ENCODE measurements at regions not wholly inside any gene's neighbourhood (a gene's known extent, or its start where the extent isn't known, plus 50 kb on each side); places are given as distances from the start of the nearest gene placed in this dataset.

GRCh38 chr21:18498431-18498830 is 94.8 kb upstream of the TMPRSS15 start:
- no CpG with 5 or more reads among the region's 1 CpG for WGBS (ENCODE audit: insufficient coverage)
- Histone ChIP-seq H3K4me1 (ENCODE audit: control insufficient read depth, insufficient read depth, low read length) (no peaks in the 10 kb centered on the region), H3K27ac (ENCODE audit: low read depth, low read length) (no peak overlapping the region), H3K27me3 (ENCODE audit: control insufficient read depth, insufficient read depth, low read length) (no peaks in the 10 kb centered on the region), H3K9me3 (ENCODE audit: control insufficient read depth, insufficient read depth, low read length) (no peaks in the 10 kb centered on the region), H3K36me3 (ENCODE audit: control insufficient read depth, insufficient read depth, low read length) (no peaks in the 10 kb centered on the region), H3K4me3 (ENCODE audit: low read depth, low read length) (no peak overlapping the region)
- DNase-seq (ENCODE audit: low read depth in 4 of 6, low spot score in 6 of 6) = no peak

- no peaks in the 10 kb centered on the region for H3K4me1 ChIP-seq (ENCODE audit: control insufficient read depth, insufficient read depth, low read length)
- no peaks in the 10 kb centered on the region for H3K9me3 ChIP-seq (ENCODE audit: control insufficient read depth, insufficient read depth, low read length)
- H3K4me3 ChIP-seq (ENCODE audit: low read depth, low read length) = no peak overlapping the region
- H3K27ac ChIP-seq (ENCODE audit: low read depth, low read length) = no peak overlapping the region
- H3K27me3 ChIP-seq (ENCODE audit: control insufficient read depth, insufficient read depth, low read length) = no peaks in the 10 kb centered on the region
- peak in 4 of 6 donors; percentile 30 to 90 (median 68) for DNase-seq (ENCODE audit: low read depth in 4 of 6, low spot score in 6 of 6)
- H3K36me3 ChIP-seq (ENCODE audit: control insufficient read depth, insufficient read depth, low read length) = no peaks in the 10 kb centered on the region
- WGBS (ENCODE audit: insufficient coverage) = no CpG with 5 or more reads among the region's 4 CpGs
Measured at GRCh38 chr21:18499761-18500376, 96.3 kb upstream of the TMPRSS15 start.

GRCh38 chr21:18518054-18518481 is 114.5 kb upstream of the TMPRSS15 start:
- DNase-seq (ENCODE audit: low read depth in 4 of 6, low spot score in 6 of 6) = peak in 4 of 6 donors; percentile 38 to 88 (median 62)
- Histone ChIP-seq H3K9me3 (ENCODE audit: control insufficient read depth, insufficient read depth, low read length) (no peaks in the 10 kb centered on the region), H3K27ac (ENCODE audit: low read depth, low read length) (no peak overlapping the region), H3K4me3 (ENCODE audit: low read depth, low read length) (no peak overlapping the region), H3K4me1 (ENCODE audit: control insufficient read depth, insufficient read depth, low read length) (no peaks in the 10 kb centered on the region), H3K27me3 (ENCODE audit: control insufficient read depth, insufficient read depth, low read length) (no peaks in the 10 kb centered on the region), H3K36me3 (ENCODE audit: control insufficient read depth, insufficient read depth, low read length) (no peaks in the 10 kb centered on the region)
- 52% methylated on average over 9 of the region's 11 CpGs for WGBS (ENCODE audit: insufficient coverage)

GRCh38 chr21:18521204-18521603 is 117.6 kb upstream of the TMPRSS15 start:
- Histone ChIP-seq H3K4me3 (ENCODE audit: low read depth, low read length) (no peak overlapping the region), H3K27me3 (ENCODE audit: control insufficient read depth, insufficient read depth, low read length) (no peaks in the 10 kb centered on the region), H3K4me1 (ENCODE audit: control insufficient read depth, insufficient read depth, low read length) (no peaks in the 10 kb centered on the region), H3K9me3 (ENCODE audit: control insufficient read depth, insufficient read depth, low read length) (no peaks in the 10 kb centered on the region), H3K36me3 (ENCODE audit: control insufficient read depth, insufficient read depth, low read length) (no peaks in the 10 kb centered on the region), H3K27ac (ENCODE audit: low read depth, low read length) (no peak overlapping the region)
- WGBS (ENCODE audit: insufficient coverage) = 42% methylated on average over 2 of the region's 2 CpGs
- DNase-seq (ENCODE audit: low read depth in 4 of 6, low spot score in 6 of 6) = no peak

GRCh38 chr21:18522181-18522972 is 118.8 kb upstream of the TMPRSS15 start:
- no peaks in the 10 kb centered on the region for H3K9me3 ChIP-seq (ENCODE audit: control insufficient read depth, insufficient read depth, low read length)
- H3K27ac ChIP-seq (ENCODE audit: low read depth, low read length) = no peak overlapping the region
- H3K36me3 ChIP-seq (ENCODE audit: control insufficient read depth, insufficient read depth, low read length) = no peaks in the 10 kb centered on the region
- no peak overlapping the region for H3K4me3 ChIP-seq (ENCODE audit: low read depth, low read length)
- no peaks in the 10 kb centered on the region for H3K4me1 ChIP-seq (ENCODE audit: control insufficient read depth, insufficient read depth, low read length)
- no peaks in the 10 kb centered on the region for H3K27me3 ChIP-seq (ENCODE audit: control insufficient read depth, insufficient read depth, low read length)
- 75% methylated on average over 1 of the region's 7 CpGs for WGBS (ENCODE audit: insufficient coverage)
- DNase-seq (ENCODE audit: low read depth in 4 of 6, low spot score in 6 of 6) = peak in 4 of 6 donors; percentile 42 to 94 (median 62)

- no peak for DNase-seq (ENCODE audit: low read depth in 4 of 6, low spot score in 6 of 6)
- 89% methylated on average over 4 of the region's 7 CpGs for WGBS (ENCODE audit: insufficient coverage)
- no peaks in the 10 kb centered on the region for H3K9me3 ChIP-seq (ENCODE audit: control insufficient read depth, insufficient read depth, low read length)
- H3K27ac ChIP-seq (ENCODE audit: low read depth, low read length) = no peak overlapping the region
- H3K4me3 ChIP-seq (ENCODE audit: low read depth, low read length) = no peak overlapping the region
- no peaks in the 10 kb centered on the region for H3K27me3 ChIP-seq (ENCODE audit: control insufficient read depth, insufficient read depth, low read length)
- no peaks in the 10 kb centered on the region for H3K4me1 ChIP-seq (ENCODE audit: control insufficient read depth, insufficient read depth, low read length)
- no peaks in the 10 kb centered on the region for H3K36me3 ChIP-seq (ENCODE audit: control insufficient read depth, insufficient read depth, low read length)
Measured at GRCh38 chr21:18524097-18524880, 120.7 kb upstream of the TMPRSS15 start.

- Histone ChIP-seq H3K9me3 (ENCODE audit: control insufficient read depth, insufficient read depth, low read length) (no peaks in the 10 kb centered on the region), H3K36me3 (ENCODE audit: control insufficient read depth, insufficient read depth, low read length) (no peaks in the 10 kb centered on the region), H3K4me1 (ENCODE audit: control insufficient read depth, insufficient read depth, low read length) (no peaks in the 10 kb centered on the region), H3K27ac (ENCODE audit: low read depth, low read length) (no peak overlapping the region), H3K4me3 (ENCODE audit: low read depth, low read length) (no peak overlapping the region), H3K27me3 (ENCODE audit: control insufficient read depth, insufficient read depth, low read length) (no peaks in the 10 kb centered on the region)
- 17% methylated on average over 1 of the region's 1 CpG for WGBS (ENCODE audit: insufficient coverage)
- peak in 2 of 6 donors; percentile 60 to 74 for DNase-seq (ENCODE audit: low read depth in 4 of 6, low spot score in 6 of 6)
Measured at GRCh38 chr21:18529254-18529653, 125.7 kb upstream of the TMPRSS15 start.

- WGBS (ENCODE audit: insufficient coverage) = no CpG with 5 or more reads among the region's 2 CpGs
- Histone ChIP-seq H3K27ac (ENCODE audit: low read depth, low read length) (no peak overlapping the region), H3K4me3 (ENCODE audit: low read depth, low read length) (no peak overlapping the region), H3K36me3 (ENCODE audit: control insufficient read depth, insufficient read depth, low read length) (no peaks in the 10 kb centered on the region), H3K27me3 (ENCODE audit: control insufficient read depth, insufficient read depth, low read length) (no peaks in the 10 kb centered on the region), H3K9me3 (ENCODE audit: control insufficient read depth, insufficient read depth, low read length) (no peaks in the 10 kb centered on the region), H3K4me1 (ENCODE audit: control insufficient read depth, insufficient read depth, low read length) (no peaks in the 10 kb centered on the region)
- DNase-seq (ENCODE audit: low read depth in 4 of 6, low spot score in 6 of 6) = no peak
Measured at GRCh38 chr21:18542081-18542480, 138.5 kb upstream of the TMPRSS15 start.

GRCh38 chr21:18545908-18546307 is 142.3 kb upstream of the TMPRSS15 start:
- DNase-seq (ENCODE audit: low read depth in 4 of 6, low spot score in 6 of 6) = no peak
- WGBS (ENCODE audit: insufficient coverage) = no CpG with 5 or more reads among the region's 1 CpG
- H3K9me3 ChIP-seq (ENCODE audit: control insufficient read depth, insufficient read depth, low read length) = no peaks in the 10 kb centered on the region
- H3K27ac ChIP-seq (ENCODE audit: low read depth, low read length) = no peak overlapping the region
- no peaks in the 10 kb centered on the region for H3K36me3 ChIP-seq (ENCODE audit: control insufficient read depth, insufficient read depth, low read length)
- no peaks in the 10 kb centered on the region for H3K27me3 ChIP-seq (ENCODE audit: control insufficient read depth, insufficient read depth, low read length)
- no peak overlapping the region for H3K4me3 ChIP-seq (ENCODE audit: low read depth, low read length)
- no peaks in the 10 kb centered on the region for H3K4me1 ChIP-seq (ENCODE audit: control insufficient read depth, insufficient read depth, low read length)

Data from spinal cord (tissue), 9 donors.